ENCODE measurements at regions not wholly inside any gene's neighbourhood (a gene's known extent, or its start where the extent isn't known, plus 50 kb on each side); places are given as distances from the start of the nearest gene placed in this dataset.

GRCh38 chr10:80971461-80971860, 433.8 kb downstream of the SH2D4B start:
- TF ChIP-seq, protein P1, sequence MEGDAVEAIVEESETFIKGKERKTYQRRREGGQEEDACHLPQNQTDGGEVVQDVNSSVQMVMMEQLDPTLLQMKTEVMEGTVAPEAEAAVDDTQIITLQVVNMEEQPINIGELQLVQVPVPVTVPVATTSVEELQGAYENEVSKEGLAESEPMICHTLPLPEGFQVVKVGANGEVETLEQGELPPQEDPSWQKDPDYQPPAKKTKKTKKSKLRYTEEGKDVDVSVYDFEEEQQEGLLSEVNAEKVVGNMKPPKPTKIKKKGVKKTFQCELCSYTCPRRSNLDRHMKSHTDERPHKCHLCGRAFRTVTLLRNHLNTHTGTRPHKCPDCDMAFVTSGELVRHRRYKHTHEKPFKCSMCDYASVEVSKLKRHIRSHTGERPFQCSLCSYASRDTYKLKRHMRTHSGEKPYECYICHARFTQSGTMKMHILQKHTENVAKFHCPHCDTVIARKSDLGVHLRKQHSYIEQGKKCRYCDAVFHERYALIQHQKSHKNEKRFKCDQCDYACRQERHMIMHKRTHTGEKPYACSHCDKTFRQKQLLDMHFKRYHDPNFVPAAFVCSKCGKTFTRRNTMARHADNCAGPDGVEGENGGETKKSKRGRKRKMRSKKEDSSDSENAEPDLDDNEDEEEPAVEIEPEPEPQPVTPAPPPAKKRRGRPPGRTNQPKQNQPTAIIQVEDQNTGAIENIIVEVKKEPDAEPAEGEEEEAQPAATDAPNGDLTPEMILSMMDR (conservative IDR thresholded peaks at IDR 0.05) = no peak
- no peak for TF ChIP-seq EZH2 (IDR thresholded peaks at IDR 0.05; ENCODE audit: low read depth)
